T follicular helper cell (primary cell): ENCODE measurements at regions not wholly inside any gene's neighbourhood (a gene's known extent, or its start where the extent isn't known, plus 50 kb on each side); places are given as distances from the start of the nearest gene placed in this dataset.

Experiments used
- DNase-seq: peaks from one replicate; pipeline ENCODE4 v3.0.0-alpha.2; 2020; ENCODE audit warnings: low read depth

- no peak for DNase-seq
Observed at GRCh38 chr10:123604506-123604905, 61.6 kb upstream of the GPR26 start.

DNA sequence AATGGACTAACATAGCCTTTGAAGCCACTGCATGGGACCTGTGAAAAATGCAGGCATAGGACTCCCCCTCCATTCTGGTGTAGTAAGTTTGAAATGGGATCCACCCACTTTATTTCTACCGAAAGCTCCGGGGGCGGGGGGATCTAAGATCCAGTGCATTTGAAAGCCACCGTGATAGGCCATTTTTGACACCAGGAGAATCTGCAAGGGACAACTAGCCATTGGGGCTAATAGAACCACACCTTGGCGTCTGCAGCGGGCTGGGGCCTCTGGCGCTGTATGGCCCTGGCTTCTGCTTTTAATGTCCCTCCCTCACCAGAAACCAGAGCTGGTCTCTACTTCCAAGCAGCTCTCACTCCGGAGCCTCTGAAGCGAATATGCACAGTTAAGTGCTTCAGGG, 60.1 kb upstream of the GPR26 start:
- DNase-seq: no peak

DNA sequence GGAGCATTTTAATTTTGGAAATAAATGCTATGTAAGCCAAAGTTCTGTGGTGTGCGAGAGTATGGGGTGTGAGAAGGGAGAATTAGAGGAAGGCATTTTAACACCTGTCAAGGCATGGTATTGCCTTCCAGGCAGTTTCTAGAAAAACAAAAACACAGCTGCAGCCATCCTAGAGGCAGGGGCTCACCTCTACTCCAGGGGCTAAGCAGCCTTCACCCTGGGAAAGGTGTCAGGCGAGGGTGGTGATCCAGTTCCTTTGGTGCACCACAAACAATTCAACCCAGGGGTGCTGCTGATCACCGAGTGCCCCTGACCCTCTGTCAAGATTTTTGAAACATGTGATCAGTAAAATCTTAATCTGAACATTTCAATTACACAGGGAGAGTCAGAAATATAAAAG, 59.2 kb upstream of the GPR26 start:
- no peak for DNase-seq

GRCh38 chr10:123607386-123607785, 58.8 kb upstream of the GPR26 start:
- DNase-seq: no peak

DNA sequence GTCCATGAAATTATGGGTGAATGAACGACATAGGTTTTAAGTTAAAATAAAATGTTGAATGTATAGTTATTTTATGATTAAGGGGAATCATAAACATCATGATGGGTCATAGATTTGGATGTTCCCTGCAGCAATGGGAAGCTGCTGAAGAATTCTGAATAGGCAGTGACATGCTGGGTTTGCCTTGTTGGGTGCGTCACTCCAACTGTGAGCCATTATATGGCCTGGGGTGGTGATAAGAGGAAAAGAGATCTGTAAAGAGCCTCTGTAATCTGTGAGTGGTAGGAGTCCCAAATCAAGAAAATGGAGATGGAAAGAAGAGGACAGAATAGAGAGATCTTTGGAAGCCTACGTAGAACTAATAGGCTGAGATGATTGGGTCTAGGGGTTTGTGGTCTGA, 58.1 kb upstream of the GPR26 start:
- no peak for DNase-seq

GRCh38 chr10:123611243-123611642, 54.9 kb upstream of the GPR26 start:
- DNase-seq: no peak

GRCh38 chr10:123611876-123612275, 54.3 kb upstream of the GPR26 start:
- no peak for DNase-seq

DNA sequence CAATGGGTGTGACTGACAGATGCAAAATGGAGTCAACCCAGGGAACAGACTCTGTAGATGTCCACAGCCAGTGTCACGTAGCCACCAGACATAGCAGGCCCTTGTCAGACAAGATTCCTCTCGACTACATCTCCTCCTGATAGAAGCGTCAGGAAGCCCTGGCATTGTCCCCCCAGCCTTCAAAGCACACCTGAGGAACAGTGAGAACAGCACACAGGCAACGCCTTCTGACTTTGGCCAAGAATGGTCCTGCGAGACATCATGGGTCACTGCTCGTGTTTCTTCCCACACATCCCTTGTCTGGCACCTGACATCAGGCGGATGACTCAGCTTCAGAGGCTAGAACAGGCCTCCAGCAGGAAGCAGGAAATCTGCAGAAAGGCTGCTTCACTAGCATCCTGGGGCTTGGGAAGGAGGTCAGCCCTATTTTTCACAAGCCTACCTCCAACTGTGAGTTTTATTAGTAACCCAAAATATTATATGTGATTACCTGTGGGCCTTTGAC, 52.8 kb upstream of the GPR26 start:
- no peak for DNase-seq

DNA sequence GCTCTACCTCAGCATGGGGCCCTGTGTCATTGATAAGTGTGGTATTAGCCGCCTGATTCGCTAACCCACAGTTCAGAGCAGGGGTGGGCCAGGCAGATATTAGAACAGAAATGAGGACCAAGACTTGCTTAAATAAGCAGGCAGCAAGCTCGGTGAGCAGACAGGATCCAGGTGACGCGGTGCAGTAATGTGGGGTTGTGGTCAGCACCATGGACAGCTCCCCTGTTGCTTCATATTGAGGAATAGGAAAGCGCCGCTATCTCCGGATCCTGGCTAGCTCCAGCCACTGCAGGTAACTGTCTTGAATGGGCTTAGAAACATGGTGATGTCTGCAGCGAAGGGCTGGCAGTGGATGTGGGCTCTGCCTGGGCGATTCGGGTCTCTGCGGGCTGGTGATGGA, 51.3 kb upstream of the GPR26 start:
- peak; percentile 13 for DNase-seq
